SK-N-MC (cell line): ENCODE measurements at regions not wholly inside any gene's neighbourhood (a gene's known extent, or its start where the extent isn't known, plus 50 kb on each side); places are given as distances from the start of the nearest gene placed in this dataset.

Source experiments
- DNase-seq: peaks from one replicate; pipeline ENCODE4 v3.0.0-alpha.2; 2011; ENCODE audit warnings: low read depth, low spot score
- H3K27ac ChIP-seq: fragments of 200-600 bp; sonication (generic); 2 replicates; pipeline ENCODE4 v1.5.1; 2016; ENCODE audit warnings: mixed run types
- H3K36me3 ChIP-seq: fragments of 200-600 bp; sonication (generic); 2 replicates; pipeline ENCODE4 v1.6.1; 2017; ENCODE audit warnings: antibody characterized with exemption, low read length, mixed read lengths; ENCODE audit not compliant: insufficient read depth
- H3K4me3 ChIP-seq: fragments of 200-600 bp; sonication (generic); 2 replicates; pipeline ENCODE4 v1.5.1; 2016
- H3K9ac ChIP-seq: fragments of 200-600 bp; sonication (generic); 2 replicates; pipeline ENCODE4 v1.8.0; 2017; ENCODE audit warnings: mixed run types, mixed read lengths; ENCODE audit not compliant: insufficient read length
- H3K9me3 ChIP-seq: fragments of 200-600 bp; sonication (generic); 2 replicates; pipeline ENCODE4 v1.6.1; 2017; ENCODE audit warnings: low read depth, mild to moderate bottlenecking, antibody characterized with exemption, low read length, moderate library complexity, mixed read lengths
- EZH2 ChIP-seq: fragments of 200-600 bp; sonication (generic); IDR thresholded peaks from one replicate; pipeline ENCODE4 v1.6.1; 2017; ENCODE audit warnings: antibody characterized with exemption
- FOXP2 ChIP-seq: optimal IDR thresholded peaks from 2 replicates; pipeline ENCODE3; 2011; ENCODE audit warnings: mild to moderate bottlenecking, moderate library complexity; ENCODE audit not compliant: insufficient read depth; ENCODE audit errors: extremely low read length, control extremely low read depth
- POLR2AphosphoS5 ChIP-seq: IDR thresholded peaks from 2 replicates; pipeline ENCODE4 v1.6.1; 2012; ENCODE audit warnings: mild to moderate bottlenecking, low read depth, low read length, borderline replicate concordance

DNA sequence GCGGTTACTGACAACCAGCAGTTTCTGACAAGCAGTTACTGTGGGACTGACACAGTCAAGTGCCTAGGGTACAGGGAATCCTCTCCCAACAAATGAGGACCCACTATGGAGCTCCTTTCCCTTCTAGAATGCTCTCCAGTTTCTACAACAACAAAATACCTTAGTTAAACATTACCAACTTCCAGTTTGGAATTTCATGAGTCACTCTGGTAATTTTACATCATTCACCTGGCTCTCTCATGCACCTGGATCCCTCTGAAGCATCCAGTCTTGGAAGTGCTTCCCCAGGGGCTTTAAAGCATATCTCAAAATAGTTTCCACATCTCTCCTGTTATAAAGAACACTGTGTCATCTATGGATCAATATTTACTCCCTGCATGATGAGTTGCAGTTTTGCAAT, 286.7 kb upstream of the SPTLC3 start:
- TF ChIP-seq POLR2AphosphoS5 (no peak), FOXP2 (no peak), EZH2 (no peak)
- no peak overlapping the region for H3K27ac ChIP-seq
- no peak overlapping the region for H3K9ac ChIP-seq
- H3K9me3 ChIP-seq: no peaks in the 10 kb centered on the region
- no peak for DNase-seq
- no peaks in the 10 kb centered on the region for H3K36me3 ChIP-seq
- no peak overlapping the region for H3K4me3 ChIP-seq

DNA sequence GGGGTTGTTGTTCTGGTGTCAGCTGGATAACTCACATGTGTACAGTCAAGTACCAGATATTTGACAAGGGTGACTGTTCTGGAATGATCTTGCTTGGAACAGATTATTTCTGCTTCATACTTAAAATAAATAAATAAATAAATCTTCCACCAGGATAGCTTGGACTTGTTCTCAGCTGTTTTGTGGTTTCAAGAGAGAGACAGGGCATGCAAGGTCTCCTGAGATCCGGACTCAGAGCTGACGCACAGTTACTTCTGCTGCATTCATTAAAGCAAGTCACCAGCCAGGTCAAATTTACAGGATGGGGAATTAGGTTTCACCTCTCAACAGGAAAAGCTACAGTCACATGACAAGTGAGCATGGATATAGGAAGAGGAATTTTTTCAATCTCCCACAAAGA, 285.0 kb upstream of the SPTLC3 start:
- no peaks in the 10 kb centered on the region for H3K9me3 ChIP-seq
- H3K36me3 ChIP-seq: no peaks in the 10 kb centered on the region
- no peak overlapping the region for H3K4me3 ChIP-seq
- TF ChIP-seq EZH2 (no peak), POLR2AphosphoS5 (no peak), FOXP2 (no peak)
- H3K9ac ChIP-seq: no peak overlapping the region
- DNase-seq: no peak
- H3K27ac ChIP-seq: no peak overlapping the region

DNA sequence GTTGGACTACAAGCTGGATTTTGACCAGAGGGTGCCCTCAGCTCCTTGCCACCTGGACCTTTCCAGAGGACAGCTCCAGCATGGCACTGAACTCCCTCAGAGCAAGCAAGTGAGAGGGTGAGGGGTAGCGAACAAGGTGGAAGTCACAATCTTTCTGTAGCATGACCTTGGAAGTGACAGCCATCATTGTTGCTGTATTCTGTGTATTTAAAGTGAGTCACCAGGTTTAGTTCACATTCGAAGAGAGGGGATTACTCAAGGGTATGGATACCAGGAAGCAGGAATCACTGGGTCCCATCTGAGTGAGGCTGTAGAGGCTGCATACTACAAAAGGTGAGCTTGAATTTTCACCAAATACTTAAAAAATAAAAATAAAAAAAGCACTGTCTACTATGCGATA, 280.0 kb upstream of the SPTLC3 start:
- H3K9ac ChIP-seq: no peak overlapping the region
- TF ChIP-seq EZH2 (no peak), FOXP2 (no peak), POLR2AphosphoS5 (no peak)
- H3K4me3 ChIP-seq: no peak overlapping the region
- no peak overlapping the region for H3K27ac ChIP-seq
- no peak for DNase-seq
- no peaks in the 10 kb centered on the region for H3K36me3 ChIP-seq
- no peaks in the 10 kb centered on the region for H3K9me3 ChIP-seq

DNA sequence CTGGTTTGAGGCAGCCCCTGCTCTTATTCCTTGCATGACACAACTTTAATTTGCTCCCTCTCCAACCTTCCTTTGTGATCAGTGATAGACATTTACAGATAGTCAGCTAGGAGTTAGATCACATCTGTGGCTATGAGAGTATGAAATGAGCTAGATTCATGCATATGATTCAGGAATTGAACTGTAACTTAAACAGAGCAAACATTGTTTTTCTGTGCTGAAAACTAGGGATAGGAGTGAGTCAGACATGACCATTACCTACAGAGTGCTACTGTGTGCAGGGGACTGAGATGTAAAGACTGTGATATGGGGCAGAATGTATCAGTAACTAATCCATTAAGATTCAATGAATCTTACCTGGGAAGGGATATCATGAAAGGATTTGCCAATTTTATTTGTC, 279.4 kb upstream of the SPTLC3 start:
- H3K9ac ChIP-seq: no peak overlapping the region
- DNase-seq: no peak
- no peak overlapping the region for H3K4me3 ChIP-seq
- H3K36me3 ChIP-seq: no peaks in the 10 kb centered on the region
- no peak overlapping the region for H3K27ac ChIP-seq
- no peaks in the 10 kb centered on the region for H3K9me3 ChIP-seq
- TF ChIP-seq POLR2AphosphoS5 (no peak), FOXP2 (no peak), EZH2 (no peak)

DNA sequence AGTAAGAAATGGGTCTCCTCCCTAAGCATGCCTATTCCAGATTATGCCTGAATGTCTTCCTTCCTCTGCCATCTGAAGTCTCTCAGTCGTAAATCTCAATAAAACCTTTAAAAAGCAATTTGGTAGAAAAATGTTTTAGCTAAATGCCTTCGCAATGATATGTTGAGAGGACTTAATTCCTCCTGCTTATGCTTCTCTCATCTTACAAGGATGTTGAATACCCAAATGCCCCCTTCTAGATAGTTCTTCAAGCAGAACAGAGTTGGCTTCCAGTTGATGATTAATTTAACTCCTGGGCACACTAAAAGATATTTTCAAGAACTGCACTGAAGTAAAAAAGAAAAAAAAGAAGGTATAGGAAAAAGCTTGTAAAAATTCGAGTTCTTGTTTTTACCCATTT, 275.0 kb upstream of the SPTLC3 start:
- no peak for DNase-seq
- no peak overlapping the region for H3K9ac ChIP-seq
- H3K4me3 ChIP-seq: no peak overlapping the region
- no peak overlapping the region for H3K27ac ChIP-seq
- TF ChIP-seq POLR2AphosphoS5 (no peak), EZH2 (no peak), FOXP2 (no peak)
- no peaks in the 10 kb centered on the region for H3K36me3 ChIP-seq
- H3K9me3 ChIP-seq: no peaks in the 10 kb centered on the region

DNA sequence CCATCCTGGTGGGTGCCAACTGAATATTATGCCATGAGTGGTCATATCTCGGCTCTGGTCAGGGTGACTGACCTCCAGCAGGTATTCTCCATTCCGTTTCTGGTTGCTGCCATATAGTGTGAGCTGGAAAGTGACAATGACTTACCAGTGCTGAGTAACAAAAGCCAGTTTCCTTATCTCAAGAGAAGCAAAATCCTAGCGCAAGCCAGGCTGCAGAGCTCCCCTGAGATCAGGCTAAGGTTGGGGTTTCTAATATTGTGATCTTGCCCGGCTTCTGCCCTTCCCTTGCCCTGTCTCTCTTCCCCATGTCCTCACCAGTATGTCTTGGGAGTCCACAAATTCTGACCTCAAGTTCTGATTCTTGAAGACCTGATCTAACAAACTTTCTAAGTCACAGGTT, 271.3 kb upstream of the SPTLC3 start:
- no peaks in the 10 kb centered on the region for H3K36me3 ChIP-seq
- no peak for DNase-seq
- TF ChIP-seq EZH2: no peak
- no peak overlapping the region for H3K4me3 ChIP-seq
- no peaks in the 10 kb centered on the region for H3K9me3 ChIP-seq
- no peak overlapping the region for H3K9ac ChIP-seq
- H3K27ac ChIP-seq: no peak overlapping the region

DNA sequence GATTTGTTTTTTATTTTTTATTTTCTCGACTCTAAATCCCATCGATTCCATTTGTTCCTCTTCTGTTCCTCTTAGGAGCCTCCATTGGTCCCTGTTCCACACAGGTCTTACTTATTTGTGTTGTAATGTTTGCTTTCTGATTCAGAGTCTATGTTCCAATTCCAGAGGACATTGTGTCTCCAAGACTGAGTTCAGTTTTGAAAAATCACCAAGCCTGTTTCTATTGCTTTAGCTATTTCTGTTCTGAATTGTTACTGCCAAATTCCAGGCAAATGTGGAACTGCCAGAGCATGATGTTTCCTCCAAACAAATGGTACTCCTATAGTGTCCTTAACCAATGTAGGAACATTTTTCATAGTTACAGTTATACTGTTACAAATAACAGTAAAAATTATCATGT, 270.9 kb upstream of the SPTLC3 start:
- Histone ChIP-seq H3K36me3 (no peaks in the 10 kb centered on the region), H3K27ac (no peak overlapping the region), H3K9me3 (no peaks in the 10 kb centered on the region), H3K9ac (no peak overlapping the region), H3K4me3 (no peak overlapping the region)
- TF ChIP-seq FOXP2 (no peak), EZH2 (no peak), POLR2AphosphoS5 (no peak)
- no peak for DNase-seq

DNA sequence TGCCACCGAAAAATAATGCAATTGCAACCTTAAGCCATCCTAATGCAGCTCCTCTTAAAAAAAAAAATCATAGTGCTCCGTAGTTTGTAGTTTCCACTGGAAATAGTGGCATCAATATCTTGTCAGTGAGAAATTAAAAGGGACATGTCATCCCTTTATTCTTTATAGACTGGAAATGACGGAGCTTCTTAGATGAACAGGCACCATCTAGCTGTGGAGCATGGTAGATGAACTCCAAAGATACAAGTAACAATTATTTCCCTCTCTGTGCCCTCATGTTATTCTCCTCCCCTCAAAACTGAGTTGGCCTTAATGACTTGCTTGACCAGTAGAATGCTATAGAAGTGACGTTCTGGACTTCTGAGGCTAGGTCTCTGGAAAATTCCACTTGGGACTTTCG, 268.1 kb upstream of the SPTLC3 start:
- Histone ChIP-seq H3K9me3 (no peaks in the 10 kb centered on the region), H3K4me3 (no peak overlapping the region), H3K36me3 (no peaks in the 10 kb centered on the region), H3K9ac (no peak overlapping the region), H3K27ac (no peak overlapping the region)
- no peak for DNase-seq
- TF ChIP-seq POLR2AphosphoS5 (no peak), FOXP2 (no peak), EZH2 (no peak)

DNA sequence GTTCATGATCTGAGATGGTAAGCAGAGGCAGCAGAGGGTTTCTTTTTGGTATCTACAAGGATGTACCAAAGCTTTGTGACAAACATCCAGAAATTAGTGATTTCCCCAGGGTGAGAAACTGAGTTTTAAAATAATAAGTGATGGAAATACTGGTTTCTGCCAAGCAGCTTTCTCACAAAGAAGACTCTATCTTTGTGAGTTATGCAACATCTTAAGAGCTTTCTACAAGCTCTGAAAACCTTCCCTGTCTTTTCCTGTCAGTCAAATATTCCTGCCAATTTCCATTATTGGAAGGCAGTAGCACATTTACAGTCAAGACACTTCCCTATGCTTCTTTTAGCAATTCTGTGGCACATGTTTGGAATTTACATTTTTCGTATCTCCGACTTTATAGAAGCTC, 264.7 kb upstream of the SPTLC3 start:
- DNase-seq: no peak
- TF ChIP-seq POLR2AphosphoS5 (no peak), EZH2 (no peak), FOXP2 (no peak)

More for the DNA sequence above, 264.7 kb upstream of the SPTLC3 start:
- Histone ChIP-seq H3K9me3 (no peaks in the 10 kb centered on the region), H3K36me3 (no peaks in the 10 kb centered on the region), H3K9ac (no peak overlapping the region), H3K27ac (no peak overlapping the region), H3K4me3 (no peak overlapping the region)
